Hepatocyte (in vitro differentiated cells): ENCODE measurements at regions not wholly inside any gene's neighbourhood (a gene's known extent, or its start where the extent isn't known, plus 50 kb on each side); places are given as distances from the start of the nearest gene placed in this dataset.

ENCODE experiments used
- EZH2phosphoT487 ChIP-seq: fragments of 200-600 bp; sonication (generic); IDR thresholded peaks from one replicate; pipeline ENCODE4 v1.6.1; 2018; ENCODE audit warnings: antibody characterized with exemption, mild to moderate bottlenecking, low read depth, moderate library complexity; ENCODE audit not compliant: unreplicated experiment, severe bottlenecking
- TF ChIP-seq, protein P1 (sequence below): fragments of 200-600 bp; sonication (generic); IDR thresholded peaks from 2 replicates; pipeline ENCODE4 v1.5.1; 2016; ENCODE audit warnings: antibody characterized with exemption, mild to moderate bottlenecking; ENCODE audit not compliant: poor library complexity

DNA sequence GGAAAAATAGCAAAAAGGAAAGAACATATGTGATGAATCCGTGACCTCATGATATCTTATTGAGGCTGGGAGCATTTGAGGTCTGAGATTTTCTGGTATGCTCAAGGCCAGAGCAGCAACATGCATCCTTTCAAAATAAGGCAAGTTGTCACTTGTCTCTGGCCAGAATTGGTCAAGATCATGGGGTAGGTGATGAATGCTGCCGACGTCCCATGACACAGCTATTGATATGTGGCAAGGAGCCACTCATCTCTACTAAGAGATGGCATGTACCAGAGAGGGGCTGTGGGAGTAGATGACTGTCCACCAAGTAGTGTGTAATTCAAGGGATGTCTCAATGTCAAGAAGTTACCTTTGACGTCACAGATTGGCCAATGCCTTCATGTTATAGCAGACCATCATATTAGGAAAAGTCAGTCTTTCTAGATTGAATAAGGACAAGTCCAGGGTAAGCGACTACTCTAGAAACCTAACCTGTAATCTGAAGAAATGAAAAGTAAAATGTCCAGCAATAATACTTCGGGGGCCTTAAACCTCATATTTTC lies 527.4 kb downstream of the BMP2 start:
- no peak for TF ChIP-seq EZH2phosphoT487
- TF ChIP-seq, protein P1, sequence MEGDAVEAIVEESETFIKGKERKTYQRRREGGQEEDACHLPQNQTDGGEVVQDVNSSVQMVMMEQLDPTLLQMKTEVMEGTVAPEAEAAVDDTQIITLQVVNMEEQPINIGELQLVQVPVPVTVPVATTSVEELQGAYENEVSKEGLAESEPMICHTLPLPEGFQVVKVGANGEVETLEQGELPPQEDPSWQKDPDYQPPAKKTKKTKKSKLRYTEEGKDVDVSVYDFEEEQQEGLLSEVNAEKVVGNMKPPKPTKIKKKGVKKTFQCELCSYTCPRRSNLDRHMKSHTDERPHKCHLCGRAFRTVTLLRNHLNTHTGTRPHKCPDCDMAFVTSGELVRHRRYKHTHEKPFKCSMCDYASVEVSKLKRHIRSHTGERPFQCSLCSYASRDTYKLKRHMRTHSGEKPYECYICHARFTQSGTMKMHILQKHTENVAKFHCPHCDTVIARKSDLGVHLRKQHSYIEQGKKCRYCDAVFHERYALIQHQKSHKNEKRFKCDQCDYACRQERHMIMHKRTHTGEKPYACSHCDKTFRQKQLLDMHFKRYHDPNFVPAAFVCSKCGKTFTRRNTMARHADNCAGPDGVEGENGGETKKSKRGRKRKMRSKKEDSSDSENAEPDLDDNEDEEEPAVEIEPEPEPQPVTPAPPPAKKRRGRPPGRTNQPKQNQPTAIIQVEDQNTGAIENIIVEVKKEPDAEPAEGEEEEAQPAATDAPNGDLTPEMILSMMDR, result no peak
